ENCODE measurements at regions not wholly inside any gene's neighbourhood (a gene's known extent, or its start where the extent isn't known, plus 50 kb on each side); places are given as distances from the start of the nearest gene placed in this dataset.

DNA sequence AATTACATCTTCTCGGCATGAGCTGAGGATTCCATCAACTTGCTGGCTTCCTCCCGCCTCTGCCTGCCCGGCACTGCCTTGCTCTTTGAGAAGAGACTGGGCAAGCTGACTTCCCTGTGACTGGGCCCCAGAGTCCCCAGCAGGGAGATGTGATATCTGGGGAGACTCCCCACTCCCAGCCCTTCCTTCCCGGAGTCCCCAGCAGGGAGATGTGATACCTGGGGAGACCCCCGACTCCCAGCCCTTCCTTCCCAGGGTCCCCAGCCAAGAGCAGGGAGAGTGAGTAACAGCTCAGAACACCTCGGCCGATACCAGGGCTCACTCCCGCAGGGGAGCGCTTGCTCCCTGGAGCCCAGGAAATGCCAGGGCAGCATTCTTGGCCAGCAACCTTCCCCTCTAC is 90.1 kb upstream of the NEURL1B start:
- TF ChIP-seq, protein P1, sequence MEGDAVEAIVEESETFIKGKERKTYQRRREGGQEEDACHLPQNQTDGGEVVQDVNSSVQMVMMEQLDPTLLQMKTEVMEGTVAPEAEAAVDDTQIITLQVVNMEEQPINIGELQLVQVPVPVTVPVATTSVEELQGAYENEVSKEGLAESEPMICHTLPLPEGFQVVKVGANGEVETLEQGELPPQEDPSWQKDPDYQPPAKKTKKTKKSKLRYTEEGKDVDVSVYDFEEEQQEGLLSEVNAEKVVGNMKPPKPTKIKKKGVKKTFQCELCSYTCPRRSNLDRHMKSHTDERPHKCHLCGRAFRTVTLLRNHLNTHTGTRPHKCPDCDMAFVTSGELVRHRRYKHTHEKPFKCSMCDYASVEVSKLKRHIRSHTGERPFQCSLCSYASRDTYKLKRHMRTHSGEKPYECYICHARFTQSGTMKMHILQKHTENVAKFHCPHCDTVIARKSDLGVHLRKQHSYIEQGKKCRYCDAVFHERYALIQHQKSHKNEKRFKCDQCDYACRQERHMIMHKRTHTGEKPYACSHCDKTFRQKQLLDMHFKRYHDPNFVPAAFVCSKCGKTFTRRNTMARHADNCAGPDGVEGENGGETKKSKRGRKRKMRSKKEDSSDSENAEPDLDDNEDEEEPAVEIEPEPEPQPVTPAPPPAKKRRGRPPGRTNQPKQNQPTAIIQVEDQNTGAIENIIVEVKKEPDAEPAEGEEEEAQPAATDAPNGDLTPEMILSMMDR (IDR thresholded peaks at IDR 0.05), result no peak
- TF ChIP-seq POLR2A (IDR thresholded peaks at IDR 0.05), result no peak
